Testis (tissue), 2 donors: ENCODE measurements at regions not wholly inside any gene's neighbourhood (a gene's known extent, or its start where the extent isn't known, plus 50 kb on each side); places are given as distances from the start of the nearest gene placed in this dataset.

Source experiments
- CTCF ChIP-seq, 3 experiments: fragments of 450-650 bp in 2 of 3; fragments of 200-600 bp in 1 of 3; sonication (generic) in 1 of 3; IDR thresholded peaks; one replicate each; pipeline ENCODE4 v1.5.1; 2016 to 2019; ENCODE audit warnings: antibody characterized with exemption in 3 of 3, mild to moderate bottlenecking in 2 of 3, moderate library complexity in 1 of 3
- POLR2A ChIP-seq: fragments of 450-650 bp; IDR thresholded peaks from one replicate; pipeline ENCODE4 v1.6.1; 2017; ENCODE audit warnings: antibody characterized with exemption, mild to moderate bottlenecking, moderate library complexity

- TF ChIP-seq CTCF (IDR thresholded peaks at IDR 0.05) (no peak), POLR2A (no peak)
Measured at GRCh38 chr10:111303887-111304286, 227.1 kb downstream of the ADRA2A start.
